GM10266 (cell line): ENCODE measurements at regions not wholly inside any gene's neighbourhood (a gene's known extent, or its start where the extent isn't known, plus 50 kb on each side); places are given as distances from the start of the nearest gene placed in this dataset.

Experiments used
- DNase-seq: peaks from one replicate; pipeline ENCODE4 v3.0.0; 2012; ENCODE audit errors: extremely low spot score
- TF ChIP-seq, protein P1 (sequence below): IDR thresholded peaks from 2 replicates; pipeline ENCODE4 v1.5.1; 2012; ENCODE audit warnings: mild to moderate bottlenecking, low read depth; ENCODE audit not compliant: control insufficient read depth, insufficient read depth; ENCODE audit errors: missing control alignments

DNA sequence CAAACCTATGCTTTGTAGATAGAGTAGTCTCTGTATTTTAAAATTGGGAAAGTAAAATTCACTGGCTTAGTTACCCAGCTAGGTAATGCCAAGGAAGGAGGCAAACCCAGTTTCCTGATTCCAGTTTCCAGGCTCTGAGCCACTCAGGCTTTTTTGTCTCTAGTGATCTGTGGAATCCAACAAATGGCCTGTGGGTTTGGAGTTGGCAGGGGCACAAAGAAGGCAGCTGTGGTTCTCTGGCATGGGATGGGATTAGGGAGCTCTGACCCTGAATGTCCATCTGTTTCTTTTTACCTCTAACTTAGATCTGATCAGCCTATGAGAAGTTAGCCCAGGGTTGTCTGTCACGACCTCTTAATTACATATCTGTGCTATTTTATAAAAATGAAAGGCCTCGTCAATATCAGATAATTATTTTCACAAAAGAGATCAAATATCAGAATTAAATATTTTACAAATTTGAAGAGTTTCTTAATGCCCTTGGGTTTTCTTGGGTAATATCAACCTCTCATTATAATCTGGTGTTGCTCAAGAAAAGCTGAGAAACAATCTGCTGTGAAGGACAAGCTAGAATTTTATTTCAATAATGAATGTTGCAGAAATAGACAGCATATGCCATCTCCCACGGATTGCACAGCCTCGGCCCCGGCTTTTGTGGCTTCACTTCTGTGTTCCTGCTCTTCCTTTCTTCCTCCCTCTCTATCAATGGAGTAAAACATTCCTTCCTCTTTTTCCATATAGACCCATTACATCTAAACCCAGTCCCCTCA is 63.7 kb upstream of the DAZL start:
- no peak for DNase-seq
- TF ChIP-seq, protein P1, sequence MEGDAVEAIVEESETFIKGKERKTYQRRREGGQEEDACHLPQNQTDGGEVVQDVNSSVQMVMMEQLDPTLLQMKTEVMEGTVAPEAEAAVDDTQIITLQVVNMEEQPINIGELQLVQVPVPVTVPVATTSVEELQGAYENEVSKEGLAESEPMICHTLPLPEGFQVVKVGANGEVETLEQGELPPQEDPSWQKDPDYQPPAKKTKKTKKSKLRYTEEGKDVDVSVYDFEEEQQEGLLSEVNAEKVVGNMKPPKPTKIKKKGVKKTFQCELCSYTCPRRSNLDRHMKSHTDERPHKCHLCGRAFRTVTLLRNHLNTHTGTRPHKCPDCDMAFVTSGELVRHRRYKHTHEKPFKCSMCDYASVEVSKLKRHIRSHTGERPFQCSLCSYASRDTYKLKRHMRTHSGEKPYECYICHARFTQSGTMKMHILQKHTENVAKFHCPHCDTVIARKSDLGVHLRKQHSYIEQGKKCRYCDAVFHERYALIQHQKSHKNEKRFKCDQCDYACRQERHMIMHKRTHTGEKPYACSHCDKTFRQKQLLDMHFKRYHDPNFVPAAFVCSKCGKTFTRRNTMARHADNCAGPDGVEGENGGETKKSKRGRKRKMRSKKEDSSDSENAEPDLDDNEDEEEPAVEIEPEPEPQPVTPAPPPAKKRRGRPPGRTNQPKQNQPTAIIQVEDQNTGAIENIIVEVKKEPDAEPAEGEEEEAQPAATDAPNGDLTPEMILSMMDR = no peak

- TF ChIP-seq, protein P1 = no peak
- DNase-seq = no peak
These were observed 65.0 kb upstream of the DAZL start for GRCh38 chr3:16670191-16670590.

GRCh38 chr3:16671690-16672089 is 66.5 kb upstream of the DAZL start:
- no peak for DNase-seq
- TF ChIP-seq, protein P1 = no peak

GRCh38 chr3:16673530-16673929 is 68.3 kb upstream of the DAZL start:
- no peak for DNase-seq
- TF ChIP-seq, protein P1 = no peak

- TF ChIP-seq, protein P1 = no peak
- DNase-seq = no peak
These were observed 70.6 kb upstream of the DAZL start for GRCh38 chr3:16675805-16676204.

GRCh38 chr3:16686679-16687078 is 81.5 kb upstream of the DAZL start:
- no peak for DNase-seq
- TF ChIP-seq, protein P1 = no peak

- TF ChIP-seq, protein P1 = no peak
- no peak for DNase-seq
These were observed 82.0 kb upstream of the DAZL start for GRCh38 chr3:16687221-16687620.
